Chondrocyte (in vitro differentiated cells): ENCODE measurements at regions not wholly inside any gene's neighbourhood (a gene's known extent, or its start where the extent isn't known, plus 50 kb on each side); places are given as distances from the start of the nearest gene placed in this dataset.

Experiments
- DNase-seq: peaks from one replicate; pipeline ENCODE4 v3.0.0; 2021; ENCODE audit warnings: mixed read lengths, low spot score
- H3K27ac Mint-ChIP-seq: one replicate; pipeline ENCODE4 v1.8.0; 2021; ENCODE audit warnings: mild to moderate bottlenecking, moderate library complexity, mixed read lengths; ENCODE audit not compliant: unreplicated experiment
- H3K27me3 Mint-ChIP-seq: 2 replicates; pipeline ENCODE4 v1.8.0; 2021; ENCODE audit warnings: low read depth, mixed read lengths
- H3K36me3 Mint-ChIP-seq: 2 replicates; pipeline ENCODE4 v1.8.0; 2021; ENCODE audit warnings: low read depth, mixed read lengths
- H3K4me1 Mint-ChIP-seq: 2 replicates; pipeline ENCODE4 v1.8.0; 2021; ENCODE audit warnings: low read depth, mild to moderate bottlenecking, mixed read lengths
- H3K4me3 Mint-ChIP-seq: one replicate; pipeline ENCODE4 v1.8.0; 2021; ENCODE audit warnings: mild to moderate bottlenecking, moderate library complexity, mixed read lengths; ENCODE audit not compliant: unreplicated experiment
- H3K9me3 Mint-ChIP-seq: 2 replicates; pipeline ENCODE4 v1.8.0; 2021; ENCODE audit warnings: low read depth, mixed read lengths
- CTCF ChIP-seq: fragments of 200-600 bp; sonication (generic); IDR thresholded peaks from 2 replicates; pipeline ENCODE4 v1.5.0; 2021; ENCODE audit warnings: antibody characterized with exemption, mild to moderate bottlenecking, moderate library complexity

GRCh38 chr3:188979669-188980310 lies 192.0 kb upstream of the TPRG1 start:
- Mint-ChIP-seq H3K4me1 (peaks cover 2% of the 10 kb centered on the region), H3K27ac (no peak overlapping the region), H3K4me3 (no peak overlapping the region), H3K9me3 (no peaks in the 10 kb centered on the region), H3K27me3 (no peaks in the 10 kb centered on the region), H3K36me3 (no peaks in the 10 kb centered on the region)
- no peak for DNase-seq
- no peak for TF ChIP-seq CTCF

GRCh38 chr3:188993181-188993580 lies 178.6 kb upstream of the TPRG1 start:
- H3K36me3 Mint-ChIP-seq = no peaks in the 10 kb centered on the region
- TF ChIP-seq CTCF = no peak
- H3K27me3 Mint-ChIP-seq = no peaks in the 10 kb centered on the region
- H3K9me3 Mint-ChIP-seq = no peaks in the 10 kb centered on the region
- no peak for DNase-seq
- no peaks in the 10 kb centered on the region for H3K4me1 Mint-ChIP-seq
- no peak overlapping the region for H3K4me3 Mint-ChIP-seq
- no peak overlapping the region for H3K27ac Mint-ChIP-seq

- no peaks in the 10 kb centered on the region for H3K36me3 Mint-ChIP-seq
- no peak for TF ChIP-seq CTCF
- H3K4me3 Mint-ChIP-seq = no peak overlapping the region
- no peak for DNase-seq
- H3K4me1 Mint-ChIP-seq = no peaks in the 10 kb centered on the region
- H3K9me3 Mint-ChIP-seq = no peaks in the 10 kb centered on the region
- H3K27ac Mint-ChIP-seq = no peak overlapping the region
- H3K27me3 Mint-ChIP-seq = no peaks in the 10 kb centered on the region
These were observed 170.2 kb upstream of the TPRG1 start for GRCh38 chr3:189001559-189001958.

- TF ChIP-seq CTCF = no peak
These were observed 168.4 kb upstream of the TPRG1 start for GRCh38 chr3:189003410-189003809.

GRCh38 chr3:189013224-189013888 lies 158.4 kb upstream of the TPRG1 start:
- no peak for TF ChIP-seq CTCF
- no peak for DNase-seq
- H3K36me3 Mint-ChIP-seq = peaks cover 23% of the 10 kb centered on the region
- H3K27ac Mint-ChIP-seq = no peak overlapping the region
- no peak overlapping the region for H3K4me3 Mint-ChIP-seq
- peaks cover 39% of the 10 kb centered on the region for H3K9me3 Mint-ChIP-seq
- no peaks in the 10 kb centered on the region for H3K27me3 Mint-ChIP-seq
- H3K4me1 Mint-ChIP-seq = no peaks in the 10 kb centered on the region

More at GRCh38 chr3:189003410-189003809, 168.4 kb upstream of the TPRG1 start:
- Mint-ChIP-seq H3K4me3 (no peak overlapping the region), H3K4me1 (no peaks in the 10 kb centered on the region), H3K36me3 (no peaks in the 10 kb centered on the region), H3K9me3 (no peaks in the 10 kb centered on the region), H3K27ac (no peak overlapping the region), H3K27me3 (no peaks in the 10 kb centered on the region)
- DNase-seq = no peak
